Dedifferentiated amniotic fluid mesenchymal stem cell (primary cell): ENCODE measurements at regions not wholly inside any gene's neighbourhood (a gene's known extent, or its start where the extent isn't known, plus 50 kb on each side); places are given as distances from the start of the nearest gene placed in this dataset.

Experiments
- DNase-seq: peaks from one replicate; pipeline ENCODE4 v3.0.0-alpha.2; 2016; ENCODE audit errors: extremely low spot score

DNA sequence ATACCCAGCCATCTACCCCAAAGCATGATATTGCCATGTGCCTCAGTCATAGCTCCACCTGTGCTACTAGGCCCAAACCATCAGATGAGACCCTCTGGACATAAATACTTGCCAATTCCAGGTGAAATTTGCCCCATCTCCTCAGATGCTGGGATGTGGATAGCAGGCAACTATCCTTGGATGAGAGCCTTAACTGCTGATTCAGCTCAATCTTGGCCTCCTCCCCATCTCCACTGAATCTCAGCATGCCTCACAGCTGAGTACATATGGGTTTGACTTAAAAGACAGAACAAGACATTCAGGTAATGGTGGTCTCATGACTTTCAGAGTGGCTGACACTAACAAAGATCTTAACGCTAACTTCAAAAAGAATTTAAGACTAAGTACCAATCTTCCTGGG, 50.8 kb upstream of the KLHL13 start:
- no peak for DNase-seq

DNA sequence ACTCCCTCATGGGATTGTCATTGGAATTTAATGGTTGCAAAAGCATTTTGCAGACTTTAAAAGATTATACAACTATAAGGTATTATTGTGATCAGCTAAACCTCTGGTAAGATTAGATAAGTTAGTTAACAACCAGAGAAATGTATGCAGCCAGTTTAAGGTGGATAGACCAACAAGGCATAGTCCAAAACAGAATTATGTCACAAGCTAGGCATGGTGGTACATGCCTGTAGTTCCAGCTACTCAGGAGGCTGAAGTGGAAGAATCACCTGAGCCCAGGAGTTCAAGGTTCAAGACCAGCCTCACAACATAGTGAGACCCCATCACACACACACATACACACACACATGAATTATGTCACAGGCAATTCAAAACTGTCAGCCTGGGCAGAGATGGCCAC, 54.7 kb upstream of the KLHL13 start:
- no peak for DNase-seq

- DNase-seq = no peak
These were observed 58.0 kb upstream of the KLHL13 start for GRCh38 chrX:118174516-118175098.

DNA sequence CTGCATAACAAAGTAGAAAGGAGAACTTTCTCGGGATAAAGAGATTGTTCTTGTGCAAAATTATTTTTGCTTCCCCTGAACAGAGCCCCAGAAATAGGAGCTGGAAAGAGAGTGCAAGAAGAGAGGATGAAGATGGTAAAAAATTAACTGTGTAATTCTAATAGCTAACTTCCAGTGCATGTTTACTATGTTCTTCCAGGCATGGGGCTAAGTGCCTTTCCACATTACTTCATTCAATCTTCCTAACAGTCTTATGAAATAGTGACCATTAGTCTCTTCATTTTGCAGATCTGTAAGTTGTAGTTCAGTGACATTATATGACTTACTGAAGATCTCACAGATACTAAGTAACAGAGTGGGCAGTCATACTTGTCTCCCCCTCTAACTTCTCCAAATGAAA, 61.1 kb upstream of the KLHL13 start:
- no peak for DNase-seq

- DNase-seq = no peak
These were observed 61.8 kb upstream of the KLHL13 start for GRCh38 chrX:118178450-118178849.

DNA sequence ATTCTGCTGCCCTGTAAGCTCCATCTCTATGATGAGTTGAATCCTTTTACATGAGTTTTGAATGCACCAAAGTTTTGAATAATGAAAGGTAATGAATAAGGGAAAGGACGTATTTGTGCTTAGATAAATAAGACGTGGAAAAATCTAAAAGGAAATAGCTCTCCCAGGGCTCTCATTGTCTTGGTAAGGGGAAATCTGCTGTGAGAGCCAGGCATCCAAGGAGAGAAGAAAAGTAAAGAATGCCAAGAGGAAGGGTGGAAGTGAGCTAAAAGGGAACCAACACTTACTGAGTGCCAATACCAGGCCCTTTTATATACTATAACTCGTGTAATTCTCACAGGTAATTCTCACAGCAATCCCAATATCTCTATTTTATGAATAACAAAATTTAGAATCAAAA, 62.6 kb upstream of the KLHL13 start:
- no peak for DNase-seq

- no peak for DNase-seq
These were observed 63.1 kb upstream of the KLHL13 start for GRCh38 chrX:118179718-118180117.

DNA sequence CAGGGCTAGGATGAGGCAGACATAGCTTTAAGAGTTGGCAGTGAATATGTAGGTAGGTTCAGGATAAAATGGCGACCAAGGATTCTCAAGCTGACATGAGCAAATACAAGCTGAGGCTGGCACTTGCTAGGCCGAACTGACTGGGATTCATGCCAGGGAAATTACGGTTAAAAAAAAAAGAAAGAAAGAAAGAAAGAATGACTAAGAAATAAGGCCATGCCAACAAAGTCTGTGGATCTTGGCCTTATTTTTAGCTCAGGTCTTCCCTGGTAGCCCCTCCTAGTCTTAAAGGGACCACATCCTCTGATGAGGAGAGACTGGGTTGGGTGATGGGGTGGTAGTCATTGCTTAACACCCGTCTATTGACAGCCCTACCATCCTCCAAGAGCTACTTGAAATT, 64.4 kb upstream of the KLHL13 start:
- DNase-seq = no peak

DNA sequence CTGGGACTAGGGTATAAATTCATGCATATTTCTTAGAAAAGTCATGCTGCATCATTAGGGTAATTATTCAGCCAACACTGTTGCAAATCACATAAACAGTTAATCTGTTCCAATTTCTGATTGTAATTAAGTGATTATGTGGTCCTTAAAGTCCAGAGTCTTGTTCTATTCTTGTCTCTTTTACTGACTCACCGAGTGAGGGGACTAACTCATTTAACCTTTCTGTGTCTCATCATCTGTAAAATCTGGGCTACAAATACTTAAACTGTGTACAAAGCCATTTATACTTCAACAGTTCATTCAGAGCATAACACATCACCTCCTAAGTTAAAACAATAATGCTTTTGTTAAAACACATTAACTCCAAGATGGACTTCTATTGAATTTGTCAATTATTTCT, 65.4 kb upstream of the KLHL13 start:
- no peak for DNase-seq

GRCh38 chrX:118182681-118183080, 66.1 kb upstream of the KLHL13 start:
- DNase-seq = no peak

GRCh38 chrX:118183606-118184005, 67.0 kb upstream of the KLHL13 start:
- no peak for DNase-seq

- no peak for DNase-seq
These were observed 70.5 kb upstream of the KLHL13 start for GRCh38 chrX:118187100-118187499.

DNA sequence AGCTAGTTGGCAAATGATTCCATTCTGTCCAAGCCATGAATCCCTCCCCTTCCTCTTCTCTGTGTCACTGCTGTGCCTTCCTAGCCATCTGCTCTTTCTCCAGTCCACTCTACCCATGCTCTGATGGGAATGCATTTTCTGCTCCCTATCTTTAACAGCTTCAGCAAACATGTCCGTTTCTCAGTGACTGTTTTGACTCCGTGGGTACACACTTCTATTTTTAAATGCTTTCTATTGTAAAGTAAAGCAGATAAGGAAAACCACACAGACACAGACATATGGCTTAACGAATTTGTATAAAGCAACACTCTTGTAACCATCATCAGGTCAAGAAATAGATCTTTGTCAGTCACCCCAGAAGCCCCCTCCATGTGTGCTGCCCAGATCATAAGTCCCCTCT, 72.4 kb upstream of the KLHL13 start:
- no peak for DNase-seq

- DNase-seq = no peak
These were observed 73.0 kb upstream of the KLHL13 start for GRCh38 chrX:118189628-118190027.

- DNase-seq = no peak
These were observed 81.1 kb upstream of the KLHL13 start for GRCh38 chrX:118197730-118198129.

DNA sequence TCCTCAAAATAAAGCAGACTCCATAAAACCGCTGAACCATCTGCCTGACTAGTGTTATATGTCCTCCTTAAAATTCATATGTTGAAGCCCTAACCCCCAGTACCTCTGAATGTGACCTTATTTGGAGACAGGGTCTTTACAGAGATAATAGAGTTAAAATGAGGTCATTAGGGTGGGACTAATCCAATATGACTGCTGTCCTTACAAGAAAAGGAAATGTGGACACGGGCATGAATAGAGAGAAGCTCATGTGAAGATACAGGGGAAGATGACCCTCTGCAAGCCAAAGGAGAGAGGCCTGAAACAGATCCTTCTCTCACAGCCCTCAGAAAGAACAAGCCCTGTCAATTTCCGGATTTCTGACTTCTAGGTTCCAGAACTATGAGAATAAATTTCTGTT, 82.0 kb upstream of the KLHL13 start:
- DNase-seq = no peak

DNA sequence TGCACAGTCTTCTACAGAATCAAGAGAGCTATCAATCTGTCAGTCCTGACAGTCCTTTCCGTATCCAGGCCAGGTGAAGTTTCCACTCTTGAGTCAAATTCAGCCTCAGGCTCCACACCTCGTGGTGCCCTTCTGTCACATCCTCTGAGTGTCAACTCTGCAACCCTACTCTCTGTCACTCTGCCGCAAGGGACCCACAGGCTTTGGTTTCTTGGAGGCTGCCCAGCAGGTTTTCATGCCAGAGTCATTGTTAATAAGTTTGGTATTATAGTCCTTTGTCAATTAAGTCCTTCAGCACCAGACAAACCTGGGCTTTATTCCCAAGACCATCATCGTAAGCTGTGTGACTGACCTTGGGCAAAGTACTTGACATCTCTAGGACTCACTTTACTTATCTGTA, 83.4 kb upstream of the KLHL13 start:
- no peak for DNase-seq

DNA sequence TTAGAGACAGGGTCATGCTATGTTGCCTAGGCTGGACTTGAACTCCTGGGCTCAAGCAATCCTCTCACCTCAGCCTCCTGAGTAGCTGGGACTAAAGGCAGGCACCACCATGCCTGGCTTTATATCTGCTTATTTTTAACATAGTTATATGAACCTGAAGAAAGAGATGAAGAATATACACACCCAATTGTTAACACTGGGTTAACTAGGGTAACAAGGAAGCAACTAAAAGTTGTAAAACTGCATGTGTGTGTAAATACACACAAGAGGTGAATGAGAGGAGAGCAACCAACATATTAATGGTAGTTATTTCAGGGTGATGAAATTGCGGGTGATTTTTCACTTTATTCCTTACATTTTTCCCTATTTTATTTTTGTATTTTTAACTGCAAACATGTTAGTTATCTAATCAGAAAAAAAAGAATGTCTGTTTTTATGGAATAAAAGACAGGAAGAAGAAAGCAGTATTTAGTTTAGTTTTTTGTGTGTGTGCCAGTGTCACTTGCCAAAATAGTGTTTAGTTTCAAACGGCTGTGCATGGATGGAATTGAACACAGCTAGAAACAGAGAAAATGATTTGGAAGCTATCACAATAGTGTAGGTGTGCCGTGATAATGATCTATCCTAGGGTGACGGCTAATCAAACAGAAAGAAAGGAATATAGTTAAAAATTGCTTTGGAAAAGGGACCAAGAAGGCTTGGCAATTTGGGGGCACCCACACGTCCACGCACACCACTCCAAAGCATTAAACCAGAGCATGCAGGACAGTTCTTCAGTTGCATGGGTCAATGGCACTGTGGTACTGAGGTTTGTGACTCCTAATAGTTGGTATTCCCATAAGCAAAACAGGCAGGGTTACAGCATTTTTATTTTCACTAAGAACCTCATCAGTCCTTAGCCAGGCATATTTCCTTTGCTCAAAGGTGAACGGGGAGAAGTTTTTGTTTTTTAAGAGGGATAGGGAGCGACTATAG, 89.1 kb upstream of the KLHL13 start:
- DNase-seq = no peak

DNA sequence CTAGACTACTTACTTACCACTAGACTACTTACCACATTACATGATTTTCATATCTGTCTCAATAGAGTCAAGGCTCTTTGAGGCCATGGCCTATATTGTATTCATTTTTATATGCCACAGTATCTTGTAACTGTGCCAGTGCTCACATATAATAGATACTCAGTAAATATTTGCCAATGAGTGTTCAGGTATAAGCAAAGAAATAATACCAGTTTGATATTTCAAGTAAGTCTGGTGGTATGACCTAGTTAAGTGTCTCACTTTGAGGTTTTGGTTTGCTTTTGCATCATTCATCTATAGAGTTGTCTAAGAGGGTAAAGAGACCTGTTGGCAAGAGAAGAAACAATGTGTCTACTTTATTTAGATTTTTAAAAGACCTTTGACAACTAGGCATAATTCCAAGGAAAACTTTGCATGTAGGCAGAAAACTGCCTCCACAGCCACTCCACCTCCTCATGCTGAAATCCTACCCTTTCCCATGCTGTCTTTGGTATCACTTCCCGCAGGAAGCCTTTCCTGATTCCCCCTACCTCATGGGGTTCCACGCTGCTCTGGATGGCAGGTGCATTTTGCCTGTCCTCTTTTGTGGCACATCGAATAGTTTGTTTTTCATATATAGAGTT, 91.3 kb upstream of the KLHL13 start:
- DNase-seq = no peak

DNA sequence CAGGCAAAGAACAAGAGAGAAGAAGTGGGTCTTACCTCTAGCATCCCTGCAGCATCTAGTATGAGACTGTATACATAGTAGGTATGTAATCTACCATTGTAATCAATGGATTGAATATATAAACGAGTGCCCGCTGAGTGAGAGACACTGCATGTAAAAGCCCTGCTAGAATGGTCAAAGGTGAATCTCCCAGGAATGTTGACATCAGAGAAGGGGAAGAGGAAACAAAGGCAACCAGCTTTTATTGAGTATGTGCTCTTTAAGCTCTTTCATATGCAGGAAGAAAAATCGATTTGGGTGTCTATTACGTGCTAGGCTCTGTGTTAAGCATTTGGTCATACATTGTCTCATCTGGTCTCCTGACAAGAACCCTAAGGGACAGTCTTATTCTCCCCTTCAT, 91.9 kb upstream of the KLHL13 start:
- DNase-seq = no peak

DNA sequence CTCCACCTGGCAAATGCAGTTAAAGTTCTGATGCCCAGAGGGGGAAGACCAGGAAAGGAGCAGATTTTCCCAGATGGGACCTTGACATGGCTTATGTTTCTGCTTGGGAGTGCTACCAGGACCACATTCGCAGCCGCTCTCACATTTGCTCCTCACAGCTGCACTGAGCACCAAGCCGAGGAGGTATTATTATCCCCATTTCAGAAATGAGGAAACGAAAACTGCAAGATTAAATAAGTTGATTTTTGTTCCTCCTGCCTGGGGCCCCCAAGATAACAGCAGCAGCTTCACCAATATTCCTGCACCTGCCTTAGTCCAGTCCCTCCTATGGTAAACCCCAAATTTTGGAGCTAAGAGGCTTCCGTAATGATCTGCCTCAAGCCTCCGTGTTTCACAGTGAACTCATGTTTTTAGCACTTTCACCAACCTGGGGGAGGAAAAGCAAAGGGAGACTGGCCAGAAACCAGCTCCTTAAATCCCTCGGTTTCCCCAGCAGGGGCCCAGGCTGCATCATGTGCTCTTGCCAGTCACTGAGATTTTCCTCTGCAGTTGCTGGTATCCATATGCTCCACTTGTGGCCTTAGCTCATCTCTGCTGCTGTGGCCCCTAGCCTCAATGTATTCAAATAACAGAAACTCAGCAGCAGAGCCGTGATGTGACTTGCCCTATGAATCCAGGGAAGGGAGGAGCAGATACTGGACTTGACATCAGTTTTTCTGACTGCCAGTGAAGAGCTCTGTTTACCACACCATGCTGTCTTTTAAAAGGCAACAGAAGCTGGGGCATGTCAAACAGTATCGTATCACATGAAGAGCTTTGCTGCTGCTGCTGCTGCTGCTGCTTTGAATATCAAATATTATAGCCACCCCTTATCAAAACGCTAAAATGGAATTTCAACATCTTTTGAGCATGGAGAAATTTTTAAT, 95.5 kb upstream of the KLHL13 start:
- no peak for DNase-seq

GRCh38 chrX:118212817-118213183, 96.2 kb upstream of the KLHL13 start:
- DNase-seq = no peak
